HG03159 (cell line): ENCODE measurements at regions not wholly inside any gene's neighbourhood (a gene's known extent, or its start where the extent isn't known, plus 50 kb on each side); places are given as distances from the start of the nearest gene placed in this dataset.
"Not testable (repeated sequence)": the region's sequence is repeated elsewhere in the genome, so short reads cannot be mapped to it uniquely, and the experiment has no call there.

Experiments
- ATAC-seq: cut with Tn5 transposase; IDR thresholded peaks from one replicate; pipeline ENCODE4 v1.9.1; 2021; ENCODE audit warnings: mild to moderate bottlenecking, moderate library complexity; ENCODE audit not compliant: unreplicated experiment

DNA sequence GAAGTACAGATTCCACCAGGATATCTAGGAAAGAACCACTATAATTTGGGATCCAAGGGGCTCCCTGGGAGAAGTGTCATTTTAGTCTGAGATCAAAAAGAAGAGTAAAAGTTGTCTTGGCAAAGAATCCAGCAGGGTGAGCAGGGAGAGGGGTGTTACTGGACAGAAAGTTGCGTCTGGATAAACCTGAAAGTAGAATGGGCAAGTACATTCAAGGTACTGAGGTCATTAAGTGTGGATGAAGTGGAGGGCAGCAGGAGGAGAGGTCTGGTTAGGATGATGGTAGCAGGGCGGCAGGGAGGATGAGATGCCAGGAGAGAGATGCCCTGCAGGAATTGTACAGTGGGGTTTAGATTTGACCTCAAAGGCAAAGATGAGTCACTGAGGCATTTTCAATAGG is 253.3 kb downstream of the KLF13 start:
- no peak for ATAC-seq

DNA sequence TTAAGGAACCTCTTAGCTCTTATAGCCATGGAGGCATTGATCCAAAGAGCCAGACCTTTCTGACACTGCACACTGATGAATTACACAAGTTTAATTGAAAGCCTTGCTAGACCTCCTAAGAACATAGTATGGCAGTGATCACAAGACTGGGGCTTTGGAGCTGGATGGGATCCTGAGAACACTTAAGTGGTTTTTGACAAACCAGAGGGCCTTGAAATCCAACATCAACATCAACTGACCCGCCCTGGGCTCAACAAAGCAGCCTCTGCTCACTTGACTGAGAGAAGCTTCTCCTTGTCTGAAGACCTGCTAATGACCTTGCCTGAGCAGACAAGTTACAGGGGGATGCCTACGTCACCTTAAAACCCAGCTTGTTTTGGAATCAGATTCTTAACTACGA is 257.6 kb downstream of the KLF13 start:
- no peak for ATAC-seq

DNA sequence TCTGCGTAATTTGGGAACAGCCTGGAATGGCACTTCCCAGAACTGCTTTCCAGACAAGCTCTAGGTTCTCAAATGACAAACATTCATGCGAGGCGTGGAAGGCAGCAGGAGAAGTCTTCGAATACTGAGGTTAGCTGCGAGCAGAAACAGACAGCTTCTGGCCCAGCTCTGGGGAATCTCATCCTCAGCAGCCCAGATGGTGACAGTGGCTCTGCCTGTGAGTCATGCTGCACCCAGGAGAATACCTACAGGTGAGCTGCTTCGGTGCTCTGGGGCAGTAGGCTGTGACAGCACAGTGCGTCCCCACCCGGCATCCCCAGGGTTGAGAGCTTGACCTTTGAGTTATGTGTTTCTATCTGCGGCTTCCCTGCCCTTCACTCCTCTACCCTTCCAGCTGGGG is 258.6 kb downstream of the KLF13 start:
- ATAC-seq: no peak

DNA sequence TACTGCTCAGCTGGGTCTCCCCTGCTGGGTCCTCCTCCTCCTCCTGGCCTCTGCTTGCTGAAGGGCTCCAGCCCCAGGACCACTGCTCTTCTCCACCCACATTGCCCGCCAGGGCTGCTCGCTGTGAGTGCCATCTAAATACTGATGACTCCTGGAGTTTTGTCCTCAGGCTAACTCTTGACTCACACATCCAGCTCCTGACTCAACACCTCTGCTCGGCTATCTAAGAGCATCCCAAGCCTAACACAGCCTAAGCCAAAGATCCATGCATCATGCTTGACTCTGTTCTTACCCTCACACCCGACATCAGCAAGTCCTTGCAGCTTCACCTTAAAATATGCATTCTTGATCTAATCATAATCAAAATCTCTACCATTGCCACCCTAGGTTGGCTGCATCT is 260.2 kb downstream of the KLF13 start:
- ATAC-seq: no peak

DNA sequence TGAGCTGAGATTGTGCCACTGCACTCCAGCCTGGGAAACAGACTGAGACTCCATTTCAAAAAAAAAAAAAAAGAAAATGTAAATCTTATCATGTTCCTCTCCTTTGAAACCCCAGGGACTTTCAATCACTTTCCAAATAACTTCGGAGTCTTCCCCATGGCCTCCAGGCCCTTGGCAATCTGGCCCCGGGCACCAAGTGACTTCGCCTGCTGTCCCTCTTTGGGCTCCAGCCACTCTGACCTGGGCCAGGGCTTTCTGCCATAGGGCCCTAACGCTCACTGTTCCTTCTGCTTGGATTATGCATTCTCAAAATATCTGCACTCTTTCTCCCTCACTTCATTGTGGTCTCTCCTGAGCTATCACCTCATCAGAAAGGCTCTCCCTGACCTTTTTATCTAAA is 260.9 kb downstream of the KLF13 start:
- ATAC-seq: no peak

DNA sequence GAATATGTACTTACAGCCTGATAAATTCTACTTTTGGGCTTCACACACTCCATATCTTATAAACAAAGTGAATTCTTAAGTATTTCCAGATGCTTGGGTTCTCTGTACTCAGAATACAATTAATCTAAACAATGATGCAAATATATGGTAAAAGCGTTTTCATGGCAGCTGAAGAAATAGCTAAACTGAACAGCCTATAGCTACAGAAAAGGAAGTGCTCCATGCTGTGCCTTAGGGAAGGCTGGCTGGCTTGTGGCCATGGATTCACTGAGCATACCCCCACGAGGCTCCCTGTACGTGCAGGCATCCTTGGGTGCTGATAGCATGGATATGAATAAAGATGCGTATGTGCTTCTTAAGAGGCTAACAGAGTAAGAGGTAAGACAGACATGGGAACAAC is 264.0 kb downstream of the KLF13 start:
- ATAC-seq: no peak

DNA sequence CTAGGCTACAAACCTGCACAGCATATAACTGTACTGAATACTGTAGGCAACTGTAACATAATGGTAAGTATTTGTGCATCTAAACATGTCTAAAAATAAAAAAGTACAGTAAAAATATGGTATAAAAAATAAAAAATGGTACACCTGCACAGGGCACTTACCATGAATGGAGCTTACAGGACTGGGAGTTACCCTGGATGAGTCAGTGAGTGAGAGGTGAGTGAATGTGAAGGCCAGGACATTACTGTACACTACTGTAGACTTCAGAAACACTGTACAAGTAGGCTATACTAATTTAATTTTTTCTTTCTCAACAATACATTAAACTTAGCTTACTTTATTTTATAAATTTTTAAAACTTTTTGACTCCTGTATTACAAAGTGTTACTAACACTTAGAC is 265.3 kb downstream of the KLF13 start:
- no peak for ATAC-seq

DNA sequence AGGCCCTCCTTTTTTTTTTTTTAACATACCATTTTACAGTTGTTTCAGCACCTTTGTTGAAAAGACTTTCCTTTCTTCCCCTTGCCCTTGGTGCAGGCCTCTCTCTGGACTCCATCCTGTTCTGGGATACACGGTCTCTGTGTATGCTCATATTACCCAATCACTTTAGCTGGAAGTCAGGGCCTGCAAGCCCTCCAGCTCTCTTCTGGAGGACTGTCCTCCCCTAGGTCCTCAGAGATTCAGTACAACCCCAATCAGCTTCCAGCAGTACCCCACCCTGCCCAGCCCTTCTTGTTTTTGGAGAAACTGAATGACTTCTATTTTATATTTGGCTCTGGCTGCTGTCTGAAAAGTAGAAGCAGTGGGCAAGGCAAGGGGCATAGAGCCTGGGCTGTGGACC is 270.8 kb downstream of the KLF13 start:
- ATAC-seq: no peak

DNA sequence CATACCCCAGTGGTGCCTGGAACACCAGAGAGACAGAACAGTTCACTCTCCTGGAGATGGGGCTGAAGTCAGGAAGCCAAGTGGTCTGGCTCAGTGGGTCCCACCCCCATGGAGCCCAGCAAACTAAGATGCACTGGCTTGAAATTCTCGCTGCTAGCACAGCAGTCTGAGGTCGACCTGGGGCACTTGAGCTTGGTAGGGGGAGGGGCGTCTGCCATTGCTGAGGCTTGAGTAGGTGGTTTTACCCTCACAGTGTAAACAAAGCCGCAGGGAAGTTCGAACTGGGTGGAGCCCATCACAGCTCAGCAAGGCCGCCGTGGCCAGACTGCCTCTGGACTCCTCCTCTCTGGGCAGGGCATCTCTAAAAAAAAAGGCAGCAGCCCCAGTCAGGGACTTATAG is 272.0 kb downstream of the KLF13 start:
- no peak for ATAC-seq

DNA sequence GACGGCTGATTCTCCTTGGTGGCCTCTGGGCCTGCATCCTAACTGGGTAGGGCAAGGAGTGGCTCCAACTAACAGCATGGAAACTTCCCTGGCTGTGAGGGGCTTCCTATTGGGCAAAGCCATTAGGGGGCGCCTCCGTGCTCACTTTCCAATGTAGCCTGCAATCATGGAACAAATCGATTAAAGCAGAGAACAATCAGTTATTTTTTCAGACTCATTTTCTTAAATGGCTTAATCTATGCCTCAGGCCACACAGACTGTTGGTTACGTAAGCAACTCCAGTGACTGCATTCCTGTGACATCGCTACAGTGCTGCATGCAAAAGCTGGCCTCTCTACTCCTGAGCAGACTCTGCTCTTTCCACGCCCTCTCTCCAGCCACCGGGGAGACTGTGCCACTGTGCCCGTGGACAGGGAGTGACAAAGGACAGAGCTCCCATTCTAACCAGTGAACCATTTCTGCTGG is 278.9 kb downstream of the KLF13 start:
- ATAC-seq: no peak

DNA sequence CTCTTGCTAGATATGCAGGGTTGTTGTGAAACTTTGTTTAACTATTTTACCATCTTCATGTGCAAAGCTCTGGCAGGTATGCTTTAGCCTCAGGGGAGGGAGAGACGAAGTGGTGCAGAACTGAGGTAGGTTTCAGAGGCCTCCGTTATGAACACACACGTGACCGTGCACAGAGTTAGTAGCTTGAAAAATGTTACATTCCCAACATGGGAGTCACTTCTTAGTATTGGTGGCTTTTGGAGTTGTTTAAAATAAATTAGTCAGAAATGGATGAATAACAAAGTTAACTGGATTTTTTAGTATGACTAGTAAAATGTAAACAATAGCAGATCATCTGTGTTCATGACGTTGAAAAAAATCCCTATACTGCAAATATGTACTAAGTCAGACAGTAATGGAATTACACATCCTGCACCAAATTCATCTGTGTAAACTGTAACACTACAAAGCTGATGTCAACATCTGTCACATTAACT is 279.6 kb downstream of the KLF13 start:
- no peak for ATAC-seq

DNA sequence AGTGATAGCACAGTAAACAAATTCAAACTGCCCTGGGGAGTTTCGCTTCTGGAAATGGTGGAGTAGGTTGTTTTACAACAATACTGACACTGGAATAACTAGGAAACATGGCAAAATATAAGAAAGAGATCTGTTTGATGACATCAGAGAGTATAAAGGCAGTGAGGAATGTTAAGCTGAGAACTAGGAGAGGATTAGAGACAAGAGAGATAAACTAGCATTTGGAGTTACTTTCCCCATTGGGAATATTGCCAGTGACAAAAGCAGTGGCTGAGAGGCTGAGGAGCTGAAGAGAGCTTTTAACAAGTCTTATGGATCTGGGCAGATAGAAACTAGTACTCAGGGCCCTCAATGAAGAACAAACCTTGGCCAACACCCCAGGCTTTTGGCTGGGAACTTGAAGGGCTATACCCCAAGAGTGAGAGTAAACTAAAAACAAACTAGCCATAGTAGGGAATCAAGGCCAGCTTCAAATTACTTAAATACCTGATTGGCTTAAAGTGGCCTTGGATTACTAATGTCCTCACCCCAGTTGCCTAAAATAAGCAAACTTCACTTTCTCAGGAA is 280.4 kb downstream of the KLF13 start:
- ATAC-seq: no peak

DNA sequence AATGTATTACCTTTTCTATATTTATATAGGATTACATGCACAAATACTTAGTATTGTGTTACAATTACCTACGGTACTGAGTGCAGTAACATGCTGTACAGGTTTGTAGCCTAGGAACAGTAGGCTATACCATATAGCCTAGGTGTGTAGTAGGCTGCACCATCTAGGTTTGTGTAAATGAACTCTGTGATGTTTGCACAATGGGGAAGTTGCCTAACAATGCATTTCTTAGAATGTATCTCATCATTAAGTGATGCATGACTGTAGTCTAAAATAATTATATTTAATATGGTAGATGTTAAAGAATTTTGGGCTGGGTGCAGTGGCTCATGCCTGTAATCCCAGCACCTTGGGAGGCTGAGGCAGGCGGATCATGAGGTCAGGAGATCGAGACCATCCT is 281.0 kb downstream of the KLF13 start:
- no peak for ATAC-seq

DNA sequence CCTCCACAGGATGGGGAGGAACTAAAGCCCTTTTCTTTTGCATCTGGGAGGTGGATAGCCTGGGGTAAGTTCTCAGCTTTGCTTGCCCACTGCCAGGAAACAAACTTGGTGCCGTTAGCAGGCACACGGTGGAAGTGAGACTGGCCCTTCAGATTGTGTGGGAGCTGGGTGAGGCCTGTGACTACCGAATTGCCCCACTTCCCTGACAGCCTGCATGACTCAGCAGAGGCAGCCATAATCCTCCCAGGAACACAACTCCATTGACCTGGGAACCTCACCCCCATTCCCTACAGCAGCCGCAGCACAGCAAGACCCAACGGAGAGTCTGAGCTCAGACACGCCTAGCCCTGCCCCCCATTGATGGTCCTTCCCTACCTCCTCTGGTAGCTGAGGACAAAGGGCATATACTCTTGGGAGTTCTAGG is 282.6 kb downstream of the KLF13 start:
- no peak for ATAC-seq

DNA sequence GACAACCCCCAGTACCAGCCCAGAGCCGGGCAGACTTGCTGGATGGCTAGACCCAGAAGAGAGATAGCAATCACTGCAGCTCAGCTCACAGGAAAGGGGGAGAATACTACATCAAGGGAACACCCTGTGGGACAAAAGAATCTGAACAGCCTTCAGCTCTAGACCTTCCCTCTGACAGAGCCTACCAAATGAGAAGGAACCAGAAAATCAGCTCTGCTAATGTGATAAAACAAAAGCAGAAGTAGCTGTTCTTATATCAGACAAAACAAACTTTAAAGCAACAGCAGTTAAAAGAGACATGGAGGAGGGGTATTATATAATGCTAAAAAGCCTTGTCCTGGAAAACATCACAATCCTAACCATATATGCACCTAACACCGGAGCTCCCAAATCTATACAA is 283.3 kb downstream of the KLF13 start:
- no peak for ATAC-seq

DNA sequence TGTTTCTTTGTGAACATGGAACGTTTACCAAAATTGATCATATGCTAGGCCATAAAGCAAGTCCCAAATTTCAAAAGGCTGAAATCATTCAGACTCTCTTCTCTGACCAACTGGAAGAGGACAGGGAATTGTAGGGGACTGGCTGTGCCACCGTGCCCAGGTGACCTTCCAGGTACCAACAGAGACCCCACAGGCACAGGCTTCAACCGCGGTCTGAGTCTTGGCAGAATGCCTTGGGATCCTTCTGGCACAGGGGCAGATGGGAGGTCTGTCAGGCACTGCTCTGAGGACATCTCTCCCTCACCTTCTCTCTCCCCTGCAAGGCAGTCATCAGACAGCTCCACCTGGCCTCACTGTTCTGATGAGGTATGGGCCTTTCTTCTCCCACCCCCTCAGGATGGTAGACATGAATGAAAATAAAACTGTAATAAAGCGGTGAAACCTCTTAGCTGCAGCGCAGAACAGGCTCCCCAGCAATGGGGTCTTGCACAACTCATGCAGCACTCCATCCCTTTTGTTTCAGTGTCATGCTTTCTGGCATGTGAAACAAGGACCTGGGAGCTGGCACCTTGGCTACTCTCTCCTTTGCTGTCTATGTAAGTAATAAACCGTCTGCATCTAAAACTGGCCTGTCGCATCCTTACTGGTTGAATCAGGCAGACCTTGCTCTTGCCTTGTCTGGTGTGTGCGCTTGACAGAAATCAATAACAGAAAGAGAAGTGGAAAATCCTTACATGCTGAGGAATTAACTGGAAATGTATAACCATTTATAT is 289.2 kb downstream of the KLF13 start:
- no peak for ATAC-seq

DNA sequence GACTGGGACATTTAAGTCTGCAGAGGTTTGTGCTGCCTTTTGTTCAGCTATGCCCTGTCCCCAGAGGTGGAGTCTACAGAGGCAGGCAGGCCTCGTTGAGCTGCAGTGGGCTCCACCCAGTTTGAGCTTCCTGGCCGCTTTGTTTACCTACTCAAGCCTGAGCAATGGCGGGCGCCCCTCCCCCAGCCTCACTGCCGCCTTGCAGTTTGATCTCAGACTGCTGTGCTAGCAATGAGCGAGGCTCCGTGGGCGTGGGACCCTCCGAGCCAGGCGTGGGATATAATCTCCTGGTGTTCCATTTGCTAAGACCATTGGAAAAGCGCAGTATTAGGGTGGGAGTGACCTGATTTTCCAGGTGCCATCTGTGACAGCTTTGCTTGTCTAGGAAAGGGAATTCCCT is 296.7 kb downstream of the KLF13 start:
- ATAC-seq: not testable (repeated sequence)

DNA sequence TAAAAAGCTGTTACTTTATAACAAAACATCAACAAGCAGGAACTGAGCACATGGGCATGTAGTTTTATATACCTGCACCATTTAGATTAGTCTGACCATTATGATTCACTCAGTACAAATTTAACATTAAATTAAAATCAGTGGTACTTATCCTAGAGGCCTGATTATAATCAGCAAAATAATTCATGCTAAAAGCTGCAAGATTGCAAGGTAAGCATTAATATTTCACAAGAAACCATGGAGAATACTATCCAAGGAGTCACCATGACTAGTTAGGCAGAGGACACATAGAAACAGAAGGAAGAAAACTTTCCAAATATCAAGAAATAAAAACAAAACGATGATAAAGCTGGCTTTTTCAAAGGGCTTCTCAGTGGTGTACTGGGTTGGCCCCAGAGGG is 297.5 kb downstream of the KLF13 start:
- not testable (repeated sequence) for ATAC-seq

DNA sequence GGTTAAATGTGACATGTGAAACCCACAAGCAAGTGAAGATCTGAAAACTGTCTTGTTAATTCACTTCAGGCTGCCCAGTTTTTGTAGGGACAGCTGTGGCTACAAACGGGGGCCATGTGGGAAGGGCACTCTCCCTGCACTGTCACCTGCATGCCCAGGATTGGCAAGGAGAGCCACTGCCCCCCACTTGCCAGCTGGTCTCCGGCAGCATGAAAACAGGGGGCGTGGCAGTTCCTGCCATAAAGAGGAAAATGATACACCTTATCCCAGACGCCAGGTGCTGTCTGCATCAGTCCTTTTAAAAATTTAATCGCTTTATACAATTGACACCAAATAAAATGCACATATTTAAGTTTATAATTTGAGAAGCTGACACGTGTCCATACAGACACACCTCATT is 309.1 kb downstream of the KLF13 start:
- not testable (repeated sequence) for ATAC-seq

DNA sequence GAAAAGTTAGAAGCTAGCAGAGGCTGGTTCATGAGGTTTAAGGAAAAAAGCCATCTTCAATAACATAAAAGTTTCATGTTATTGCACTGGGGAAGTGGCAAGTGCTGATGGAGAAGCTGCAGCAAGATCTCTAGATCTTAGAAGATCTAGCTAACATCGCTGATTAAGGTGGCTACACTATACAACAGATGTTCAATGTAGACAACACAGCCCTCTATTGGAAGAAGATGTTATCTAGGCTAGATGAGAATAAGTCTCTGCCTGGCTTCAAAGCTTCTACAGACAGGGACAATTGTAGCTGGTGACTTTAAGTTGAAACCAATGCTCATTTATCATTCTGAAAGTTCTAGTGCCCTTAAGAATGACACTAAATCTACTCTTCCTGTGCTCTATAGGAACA is 310.3 kb downstream of the KLF13 start:
- ATAC-seq: not testable (repeated sequence)

DNA sequence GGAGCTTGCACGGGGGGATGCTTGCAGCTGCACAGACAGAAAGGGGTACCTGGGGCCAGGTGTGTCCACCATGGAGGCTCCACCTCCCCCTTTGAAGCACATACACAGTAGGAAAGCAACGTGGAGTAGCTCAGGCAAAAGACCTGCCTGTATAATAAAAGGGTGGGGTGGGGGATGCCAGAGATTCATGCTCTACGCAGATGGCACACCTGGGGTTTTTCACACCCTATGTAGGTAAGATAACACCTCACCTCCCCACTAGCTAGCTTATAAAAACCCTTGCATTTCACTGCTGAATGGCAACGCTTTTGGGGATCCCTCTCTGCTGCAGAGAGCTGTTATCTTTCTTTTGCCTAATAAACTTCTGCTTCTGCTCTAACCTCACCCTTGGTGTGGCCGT is 317.3 kb downstream of the KLF13 start:
- not testable (repeated sequence) for ATAC-seq

DNA sequence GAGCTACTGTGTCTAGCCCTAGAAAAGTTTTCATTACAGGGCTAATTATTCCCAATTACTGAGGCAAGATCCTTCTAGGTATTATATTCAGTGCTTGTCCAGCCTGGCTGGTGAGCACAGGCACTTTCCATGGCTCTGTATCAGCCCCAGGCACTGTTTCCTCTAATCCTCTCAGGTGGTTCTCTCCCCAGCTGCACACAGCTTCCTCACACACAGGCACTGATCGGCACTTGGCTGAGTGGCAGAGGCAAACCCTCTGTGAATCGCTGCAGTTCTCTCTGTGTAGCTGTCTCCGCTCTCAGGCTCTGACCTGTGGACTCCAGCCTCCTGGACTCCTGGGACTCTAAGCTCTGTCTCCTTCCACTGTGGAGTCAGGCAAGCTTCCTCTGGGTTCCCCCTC is 318.1 kb downstream of the KLF13 start:
- ATAC-seq: not testable (repeated sequence)
